ENCODE measurements at regions not wholly inside any gene's neighbourhood (a gene's known extent, or its start where the extent isn't known, plus 50 kb on each side); places are given as distances from the start of the nearest gene placed in this dataset.

GRCh38 chr1:70778934-70779333, 268.7 kb downstream of the PTGER3 start:
- TF ChIP-seq EGR1 (IDR thresholded peaks at IDR 0.05) (no peak), TEAD4 (IDR thresholded peaks at IDR 0.05) (no peak), NFIC (IDR thresholded peaks at IDR 0.05) (no peak), CEBPB (IDR thresholded peaks at IDR 0.05) (no peak), FOXM1 (IDR thresholded peaks at IDR 0.05; ENCODE audit: borderline replicate concordance, low read depth) (no peak), REST (IDR thresholded peaks at IDR 0.05; ENCODE audit: low read depth) (no peak), RAD21 (IDR thresholded peaks at IDR 0.05; ENCODE audit: low read depth) (no peak), YY1 (IDR thresholded peaks at IDR 0.05; ENCODE audit: low read depth) (no peak), CREB1 (IDR thresholded peaks at IDR 0.05; ENCODE audit: low read depth) (no peak)

GRCh38 chr1:70779571-70779970, 268.0 kb downstream of the PTGER3 start:
- TF ChIP-seq EP300 (IDR thresholded peaks at IDR 0.05; ENCODE audit: borderline replicate concordance) (no peak), TAF1 (IDR thresholded peaks at IDR 0.05; ENCODE audit: low read depth) (no peak), TCF12 (IDR thresholded peaks at IDR 0.05; ENCODE audit: low read depth) (no peak), FOXM1 (IDR thresholded peaks at IDR 0.05; ENCODE audit: borderline replicate concordance, low read depth) (no peak), RAD21 (IDR thresholded peaks at IDR 0.05; ENCODE audit: low read depth) (no peak), USF1 (IDR thresholded peaks at IDR 0.05) (no peak), YY1 (IDR thresholded peaks at IDR 0.05; ENCODE audit: low read depth) (no peak), MAX (IDR thresholded peaks at IDR 0.05) (no peak)

- no peak for TF ChIP-seq MAX (IDR thresholded peaks at IDR 0.05)
- TF ChIP-seq TCF12 (IDR thresholded peaks at IDR 0.05; ENCODE audit: low read depth), result no peak
- TF ChIP-seq ZBTB7A (IDR thresholded peaks at IDR 0.05; ENCODE audit: low read depth), result no peak
- TF ChIP-seq RAD21 (IDR thresholded peaks at IDR 0.05; ENCODE audit: low read depth), result no peak
- no peak for TF ChIP-seq FOXM1 (IDR thresholded peaks at IDR 0.05; ENCODE audit: borderline replicate concordance, low read depth)
- TF ChIP-seq YY1 (IDR thresholded peaks at IDR 0.05; ENCODE audit: low read depth), result no peak
- TF ChIP-seq TEAD4 (IDR thresholded peaks at IDR 0.05), result no peak
- no peak for TF ChIP-seq USF1 (IDR thresholded peaks at IDR 0.05)
- TF ChIP-seq TAF1 (IDR thresholded peaks at IDR 0.05; ENCODE audit: low read depth), result no peak
- TF ChIP-seq EGR1 (IDR thresholded peaks at IDR 0.05), result no peak
Observed at GRCh38 chr1:70785287-70785686, 262.3 kb downstream of the PTGER3 start.

- TF ChIP-seq ZBTB7A (IDR thresholded peaks at IDR 0.05; ENCODE audit: low read depth) (no peak), YY1 (IDR thresholded peaks at IDR 0.05; ENCODE audit: low read depth) (no peak), FOXM1 (IDR thresholded peaks at IDR 0.05; ENCODE audit: borderline replicate concordance, low read depth) (no peak), REST (IDR thresholded peaks at IDR 0.05; ENCODE audit: low read depth) (no peak), TAF1 (IDR thresholded peaks at IDR 0.05; ENCODE audit: low read depth) (no peak), CEBPB (IDR thresholded peaks at IDR 0.05) (no peak), MAX (IDR thresholded peaks at IDR 0.05) (no peak)
Observed at GRCh38 chr1:70790232-70790923, 257.2 kb downstream of the PTGER3 start.

- TF ChIP-seq TCF12 (IDR thresholded peaks at IDR 0.05; ENCODE audit: low read depth) (peak; percentile 65), TEAD4 (IDR thresholded peaks at IDR 0.05) (no peak), ZBTB7A (IDR thresholded peaks at IDR 0.05; ENCODE audit: low read depth) (no peak), NFIC (IDR thresholded peaks at IDR 0.05) (peak; percentile 48; the same call in 1 of the 2 replicates), EP300 (IDR thresholded peaks at IDR 0.05; ENCODE audit: borderline replicate concordance) (0 out of 2 replicates have a peak, but pooled peaks have one; percentile 20)
Observed at GRCh38 chr1:70805641-70806040, 242.0 kb downstream of the PTGER3 start.

GRCh38 chr1:70807088-70807664, 240.4 kb downstream of the PTGER3 start:
- TF ChIP-seq NFIC (IDR thresholded peaks at IDR 0.05), result peak; percentile 61
- TF ChIP-seq EP300 (IDR thresholded peaks at IDR 0.05; ENCODE audit: borderline replicate concordance), result peak; percentile 58; the same call in 1 of the 2 replicates
- TF ChIP-seq TAF1 (IDR thresholded peaks at IDR 0.05; ENCODE audit: low read depth), result no peak
- TF ChIP-seq TCF12 (IDR thresholded peaks at IDR 0.05; ENCODE audit: low read depth), result peak; percentile 94
